Upper lobe of left lung (tissue), 4 donors: ENCODE measurements at regions not wholly inside any gene's neighbourhood (a gene's known extent, or its start where the extent isn't known, plus 50 kb on each side); places are given as distances from the start of the nearest gene placed in this dataset.

Source experiments
- CTCF ChIP-seq, 6 experiments: fragments of 450-650 bp in 4 of 6; fragments of 200-600 bp in 2 of 6; sonication (generic) in 2 of 6; IDR thresholded peaks; one replicate each; pipeline ENCODE4 v1.5.1; 2016 to 2019; ENCODE audit warnings: antibody characterized with exemption in 6 of 6
- POLR2AphosphoS5 ChIP-seq, 2 donors: sonication (generic); formaldehyde crosslinking; IDR thresholded peaks; one replicate each; pipeline ENCODE4 v1.5.1; 2017; ENCODE audit warnings: antibody characterized with exemption in 2 of 2

- TF ChIP-seq CTCF (IDR thresholded peaks at IDR 0.05) (no peak), POLR2AphosphoS5 (IDR thresholded peaks at IDR 0.05) (no peak)
Measured at GRCh38 chr3:94965867-94966475, 903.1 kb downstream of the NSUN3 start.
